T-helper 17 cell (primary cell): ENCODE measurements at regions not wholly inside any gene's neighbourhood (a gene's known extent, or its start where the extent isn't known, plus 50 kb on each side); places are given as distances from the start of the nearest gene placed in this dataset.
"Not testable (repeated sequence)": the region's sequence is repeated elsewhere in the genome, so short reads cannot be mapped to it uniquely, and the experiment has no call there.

Source experiments
- ATAC-seq: fragments of 150-1000 bp; cut with Tn5 transposase; 2 replicates; pipeline ENCODE4 v1.10.0; 2021; ENCODE audit warnings: mild to moderate bottlenecking, moderate library complexity
- DNase-seq, 3 donors: peaks; one replicate each; pipeline versions ENCODE4 v3.0.0 to v3.0.0-alpha.2; 2020 to 2021
- H3K9me3 ChIP-seq: one replicate; pipeline ENCODE4 v1.7.0; 2013; ENCODE audit warnings: low read length, mild to moderate bottlenecking; ENCODE audit not compliant: control insufficient read depth, poor library complexity, severe bottlenecking
- H3K27ac Mint-ChIP-seq: one replicate; pipeline ENCODE4 v1.8.0; 2022; ENCODE audit warnings: mild to moderate bottlenecking, moderate library complexity, mixed read lengths
- H3K27me3 Mint-ChIP-seq: one replicate; pipeline ENCODE4 v1.8.0; 2022; ENCODE audit warnings: mixed read lengths
- H3K36me3 Mint-ChIP-seq: one replicate; pipeline ENCODE4 v1.8.0; 2022; ENCODE audit warnings: low read depth, mixed read lengths
- H3K4me1 Mint-ChIP-seq: one replicate; pipeline ENCODE4 v1.8.0; 2022; ENCODE audit warnings: mild to moderate bottlenecking, mixed read lengths
- H3K4me3 Mint-ChIP-seq: one replicate; pipeline ENCODE4 v1.8.0; 2022; ENCODE audit warnings: mild to moderate bottlenecking, moderate library complexity, mixed read lengths

DNA sequence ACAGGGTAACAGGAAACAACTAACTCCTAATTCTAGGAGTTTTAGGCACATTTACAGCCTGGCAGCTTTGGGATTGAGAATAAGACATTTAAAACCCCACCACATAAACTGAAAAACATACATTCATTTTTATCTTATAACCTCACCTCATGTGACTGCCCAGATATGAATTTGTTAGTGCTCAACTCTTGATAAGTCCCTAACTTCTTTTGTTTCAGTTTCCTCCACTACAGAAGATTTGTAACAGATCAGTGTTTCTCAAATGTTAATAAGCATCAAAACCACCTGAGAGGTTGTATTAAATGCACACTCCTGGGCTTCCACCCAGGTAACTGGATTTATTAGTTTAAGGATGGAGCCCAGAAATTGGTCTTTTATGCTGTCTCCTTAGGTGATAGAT lies 190.1 kb upstream of the ARID1B start:
- no peak overlapping the region for H3K4me3 Mint-ChIP-seq
- no peaks in the 10 kb centered on the region for H3K4me1 Mint-ChIP-seq
- peaks cover 33% of the 10 kb centered on the region for H3K27me3 Mint-ChIP-seq
- no peak for DNase-seq
- H3K9me3 ChIP-seq, result no peaks in the 10 kb centered on the region
- H3K36me3 Mint-ChIP-seq, result no peaks in the 10 kb centered on the region
- H3K27ac Mint-ChIP-seq, result no peak overlapping the region
- no peak for ATAC-seq

DNA sequence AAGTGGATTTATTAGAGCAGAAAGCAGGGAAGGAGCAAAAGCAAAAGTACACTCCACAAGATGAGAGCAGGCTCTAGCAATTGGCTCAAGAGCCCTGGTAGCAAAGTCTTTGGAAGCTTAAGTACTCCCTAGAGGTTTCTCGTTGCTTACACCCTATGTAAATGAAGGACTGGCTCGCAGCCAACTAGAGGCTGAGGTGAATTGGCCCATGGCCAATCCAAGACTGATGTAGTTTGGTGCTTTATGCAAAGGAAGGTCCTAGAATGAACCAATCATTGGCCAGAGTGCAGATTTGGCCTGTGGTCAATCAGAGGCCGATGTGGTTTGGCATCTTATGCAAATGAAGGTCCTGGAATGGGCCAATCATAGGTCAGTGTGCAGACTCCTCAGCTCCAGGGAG lies 191.3 kb upstream of the ARID1B start:
- Mint-ChIP-seq H3K4me1 (no peaks in the 10 kb centered on the region), H3K4me3 (no peak overlapping the region), H3K27ac (no peak overlapping the region), H3K36me3 (no peaks in the 10 kb centered on the region), H3K27me3 (peaks cover 33% of the 10 kb centered on the region)
- ATAC-seq, result no peak
- no peaks in the 10 kb centered on the region for H3K9me3 ChIP-seq
- DNase-seq, result no peak

DNA sequence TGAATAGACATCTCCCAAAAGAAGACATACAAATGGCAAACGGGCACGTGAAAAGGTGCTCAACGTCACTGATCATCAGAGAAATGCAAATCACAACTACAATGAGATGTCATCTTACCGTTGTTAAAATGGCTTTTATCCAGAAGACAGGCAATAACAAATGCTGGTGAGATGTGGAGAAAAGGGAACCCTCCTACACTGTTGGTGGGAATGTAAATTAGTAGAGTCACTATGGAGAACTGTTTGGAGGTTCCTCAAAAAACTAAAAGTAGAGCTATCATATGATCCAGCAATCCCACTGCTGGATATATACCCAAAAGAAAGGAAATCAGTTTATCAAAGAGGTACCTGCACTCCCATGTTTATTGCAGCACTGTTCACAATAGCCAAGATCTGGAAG lies 193.1 kb upstream of the ARID1B start:
- not testable (repeated sequence) for H3K27ac Mint-ChIP-seq, H3K4me3 Mint-ChIP-seq, H3K9me3 ChIP-seq, H3K4me1 Mint-ChIP-seq, DNase-seq, ATAC-seq, H3K36me3 Mint-ChIP-seq
- peaks cover 23% of the 10 kb centered on the region for H3K27me3 Mint-ChIP-seq

DNA sequence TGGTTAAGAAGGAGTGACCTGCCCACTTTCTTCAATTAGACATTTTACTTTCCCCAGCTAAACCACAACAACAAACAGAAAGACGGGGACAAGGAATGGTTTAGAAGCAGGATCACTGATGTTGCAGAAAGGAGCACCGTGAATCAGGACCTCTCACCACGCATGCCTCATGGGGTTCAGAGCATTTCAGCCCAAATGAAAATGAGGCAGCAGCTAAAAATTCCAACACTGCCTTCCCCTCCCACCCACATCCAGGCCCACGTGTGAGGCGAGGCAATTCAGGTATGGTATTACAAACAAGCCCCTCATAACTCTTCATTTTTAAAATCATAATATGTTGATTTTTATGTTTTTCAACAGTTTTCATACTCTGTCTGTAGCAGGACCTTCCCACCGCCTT lies 194.1 kb upstream of the ARID1B start:
- ATAC-seq (no peak), DNase-seq (no peak)
- Mint-ChIP-seq H3K4me3 (no peak overlapping the region), H3K27me3 (peaks cover 18% of the 10 kb centered on the region), H3K27ac (no peak overlapping the region), H3K36me3 (no peaks in the 10 kb centered on the region), H3K4me1 (no peaks in the 10 kb centered on the region)
- peaks cover 4% of the 10 kb centered on the region for H3K9me3 ChIP-seq

DNA sequence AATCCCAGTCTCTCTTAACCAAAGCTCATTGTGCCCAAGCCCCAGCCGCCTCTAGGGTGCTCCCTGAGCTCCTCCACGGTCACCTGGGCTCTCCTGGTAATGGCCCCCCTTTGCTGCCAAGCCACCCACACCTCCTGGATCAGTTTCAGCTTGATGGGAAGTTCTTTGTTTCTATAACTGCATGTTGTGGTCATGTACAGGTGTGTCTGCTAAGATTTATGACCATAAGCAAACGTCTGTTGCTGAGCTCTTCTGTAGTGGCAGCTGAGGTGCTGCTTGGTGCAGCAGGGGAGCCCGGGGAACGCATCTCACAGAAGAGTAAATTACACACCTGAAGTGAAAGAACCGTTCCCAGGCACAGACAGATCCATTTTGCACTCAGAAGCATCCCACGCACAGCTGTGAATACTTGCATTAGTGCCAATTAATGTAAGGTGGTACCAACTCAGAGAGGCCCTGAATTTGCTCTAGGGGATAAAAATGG lies 194.6 kb upstream of the ARID1B start:
- DNase-seq (no peak), ATAC-seq (no peak)
- H3K36me3 Mint-ChIP-seq, result no peaks in the 10 kb centered on the region
- H3K4me3 Mint-ChIP-seq, result no peak overlapping the region
- peaks cover 13% of the 10 kb centered on the region for H3K27me3 Mint-ChIP-seq
- no peak overlapping the region for H3K27ac Mint-ChIP-seq
- peaks cover 4% of the 10 kb centered on the region for H3K9me3 ChIP-seq
- H3K4me1 Mint-ChIP-seq, result no peaks in the 10 kb centered on the region

DNA sequence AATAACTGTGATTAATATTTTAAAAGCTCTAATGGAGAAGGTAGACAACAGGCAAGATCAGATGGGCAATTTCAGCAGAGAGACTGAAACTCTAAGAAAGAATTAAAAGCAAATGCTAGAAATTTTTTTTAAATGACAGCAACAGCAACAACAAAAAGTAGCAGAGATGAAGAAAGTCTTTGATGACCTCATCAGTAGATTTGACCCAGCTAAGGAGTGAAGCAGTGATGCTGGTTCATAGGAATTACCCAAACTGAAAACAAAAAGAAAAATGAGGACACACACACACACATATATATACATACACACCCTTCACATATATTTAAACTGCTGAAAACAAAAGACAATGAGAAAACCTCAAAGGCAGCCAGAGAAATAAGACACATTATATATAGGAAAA lies 197.6 kb upstream of the ARID1B start:
- ATAC-seq (no peak), DNase-seq (no peak)
- Mint-ChIP-seq H3K36me3 (no peaks in the 10 kb centered on the region), H3K4me3 (no peak overlapping the region), H3K27ac (no peak overlapping the region), H3K4me1 (no peaks in the 10 kb centered on the region), H3K27me3 (peaks cover 8% of the 10 kb centered on the region)
- peaks cover 10% of the 10 kb centered on the region for H3K9me3 ChIP-seq

DNA sequence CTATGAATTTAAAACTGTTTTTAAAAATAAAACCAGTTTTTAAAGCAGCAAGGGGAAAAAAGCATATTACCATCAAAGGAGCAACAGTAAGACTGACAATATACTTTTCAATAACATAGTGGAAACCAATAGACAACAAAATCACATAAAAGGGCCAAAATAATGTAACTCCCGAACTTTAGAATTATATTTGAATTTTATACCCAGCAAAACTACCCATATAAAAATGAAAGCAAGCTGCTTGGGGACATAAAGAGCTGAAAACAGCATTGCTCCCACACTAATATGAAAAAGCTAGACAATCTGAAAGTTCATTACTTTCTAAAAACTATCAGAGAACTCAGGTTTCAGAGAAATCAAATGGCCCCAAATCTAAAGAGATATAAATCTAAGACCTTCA lies 199.4 kb upstream of the ARID1B start:
- no peak for ATAC-seq
- Mint-ChIP-seq H3K27me3 (peaks cover 7% of the 10 kb centered on the region), H3K27ac (no peak overlapping the region), H3K36me3 (no peaks in the 10 kb centered on the region), H3K4me3 (no peak overlapping the region), H3K4me1 (no peaks in the 10 kb centered on the region)
- no peak for DNase-seq
- peaks cover 10% of the 10 kb centered on the region for H3K9me3 ChIP-seq

DNA sequence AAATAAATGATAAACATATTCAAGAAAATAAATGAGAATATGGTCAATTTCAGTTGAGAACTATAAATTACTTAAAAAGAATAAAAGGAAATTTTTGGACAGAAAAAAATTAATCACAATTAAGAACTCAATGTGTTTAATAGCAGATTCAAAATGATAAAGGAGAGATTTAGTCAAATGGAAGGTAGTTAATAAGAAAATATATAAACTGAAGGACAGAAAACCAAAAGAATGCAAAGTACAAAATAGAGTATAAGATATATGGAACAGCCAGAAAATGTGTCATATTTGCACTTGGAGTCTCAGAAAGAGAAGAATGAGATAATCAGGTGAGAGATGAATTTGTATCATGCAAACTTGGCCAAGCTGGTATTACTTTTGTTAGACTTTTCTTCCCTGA lies 201.8 kb upstream of the ARID1B start:
- H3K27me3 Mint-ChIP-seq, result peaks cover 19% of the 10 kb centered on the region
- H3K27ac Mint-ChIP-seq, result no peak overlapping the region
- H3K4me3 Mint-ChIP-seq, result no peak overlapping the region
- ATAC-seq, result no peak
- H3K9me3 ChIP-seq, result peaks cover 10% of the 10 kb centered on the region
- no peaks in the 10 kb centered on the region for H3K36me3 Mint-ChIP-seq
- H3K4me1 Mint-ChIP-seq, result no peaks in the 10 kb centered on the region
- DNase-seq, result no peak

DNA sequence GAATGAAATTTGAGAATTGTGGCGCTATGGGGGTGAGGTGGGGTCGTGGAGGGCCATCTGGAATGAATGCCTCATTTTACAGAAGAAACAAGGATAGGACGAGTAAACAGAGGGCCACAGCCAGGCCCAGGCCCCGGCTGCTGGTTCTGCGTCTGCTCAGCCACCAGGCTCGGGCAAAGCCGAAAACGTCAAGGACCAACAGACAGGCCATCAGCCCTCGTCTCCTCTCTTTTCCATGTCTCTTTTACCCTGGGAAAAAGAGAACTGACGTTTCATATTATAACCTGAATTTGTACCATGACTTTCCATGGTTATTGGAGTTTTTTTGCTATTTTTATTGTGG lies 212.4 kb upstream of the ARID1B start:
- peaks cover 3% of the 10 kb centered on the region for H3K36me3 Mint-ChIP-seq
- H3K27me3 Mint-ChIP-seq, result peaks cover 30% of the 10 kb centered on the region
- no peaks in the 10 kb centered on the region for H3K9me3 ChIP-seq
- no peak overlapping the region for H3K4me3 Mint-ChIP-seq
- H3K4me1 Mint-ChIP-seq, result peaks cover 4% of the 10 kb centered on the region
- H3K27ac Mint-ChIP-seq, result peak overlapping the region; percentile 51
- ATAC-seq (no peak), DNase-seq (no peak)

DNA sequence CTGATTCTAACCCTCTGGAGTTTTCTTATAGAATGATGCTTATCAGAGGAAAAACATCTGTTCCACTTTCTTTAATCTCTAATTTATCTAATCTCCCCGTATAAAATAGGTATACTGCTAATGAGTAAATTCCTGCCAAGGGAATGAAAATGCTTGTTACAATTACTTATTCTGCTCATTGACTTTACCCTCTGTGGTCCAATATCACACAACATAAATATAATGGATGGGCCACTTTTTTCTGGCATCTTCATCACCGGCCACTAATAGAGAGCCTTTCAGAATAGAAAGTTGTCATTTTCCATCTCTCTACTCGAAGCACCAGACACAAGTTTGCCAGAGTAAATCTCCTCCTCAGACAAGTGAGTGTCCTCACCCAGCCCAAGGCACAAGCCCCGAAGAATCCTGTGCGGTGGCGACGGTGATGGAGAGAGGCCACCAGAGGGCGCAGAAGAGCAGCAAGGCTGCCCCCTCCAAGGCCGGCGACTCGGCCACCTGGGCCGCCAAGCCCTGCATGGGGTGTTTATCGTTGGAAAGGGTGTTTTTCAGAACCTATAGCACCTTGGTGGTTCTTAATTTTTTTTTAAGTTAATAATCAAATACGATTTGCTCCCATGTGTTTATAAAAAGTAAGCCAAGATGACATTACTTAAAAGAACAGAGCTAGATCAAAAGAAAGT lies 212.9 kb upstream of the ARID1B start:
- peaks cover 25% of the 10 kb centered on the region for H3K27me3 Mint-ChIP-seq
- DNase-seq (peak; percentile 54 to 66 (median 63)), ATAC-seq (peak; percentile 98)
- no peaks in the 10 kb centered on the region for H3K9me3 ChIP-seq
- H3K36me3 Mint-ChIP-seq, result peaks cover 3% of the 10 kb centered on the region
- peaks cover 4% of the 10 kb centered on the region for H3K4me1 Mint-ChIP-seq
- no peak overlapping the region for H3K4me3 Mint-ChIP-seq
- H3K27ac Mint-ChIP-seq, result peak overlapping the region; percentile 51

DNA sequence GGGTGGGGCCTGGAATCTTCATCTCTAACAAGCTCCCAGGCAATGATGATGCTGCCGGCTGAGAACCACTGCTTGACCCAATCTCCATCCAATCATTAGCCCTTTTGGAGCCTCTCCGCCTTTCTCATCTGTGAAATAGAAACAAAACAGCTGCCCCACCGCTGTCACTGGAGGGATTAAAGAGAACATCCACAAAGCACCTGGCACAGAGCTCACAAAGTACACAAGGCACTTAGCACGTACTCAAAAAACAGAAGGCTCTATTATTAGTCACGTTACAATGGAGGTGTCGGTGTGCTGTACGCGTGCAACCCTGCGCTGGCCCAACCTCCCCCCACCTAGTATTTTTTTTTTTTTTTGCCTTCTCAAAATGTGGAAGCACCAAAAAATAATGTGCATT lies 213.5 kb upstream of the ARID1B start:
- Mint-ChIP-seq H3K27me3 (peaks cover 20% of the 10 kb centered on the region), H3K36me3 (peaks cover 2% of the 10 kb centered on the region), H3K4me3 (no peak overlapping the region), H3K27ac (no peak overlapping the region), H3K4me1 (peaks cover 4% of the 10 kb centered on the region)
- DNase-seq (no peak), ATAC-seq (no peak)
- no peaks in the 10 kb centered on the region for H3K9me3 ChIP-seq

DNA sequence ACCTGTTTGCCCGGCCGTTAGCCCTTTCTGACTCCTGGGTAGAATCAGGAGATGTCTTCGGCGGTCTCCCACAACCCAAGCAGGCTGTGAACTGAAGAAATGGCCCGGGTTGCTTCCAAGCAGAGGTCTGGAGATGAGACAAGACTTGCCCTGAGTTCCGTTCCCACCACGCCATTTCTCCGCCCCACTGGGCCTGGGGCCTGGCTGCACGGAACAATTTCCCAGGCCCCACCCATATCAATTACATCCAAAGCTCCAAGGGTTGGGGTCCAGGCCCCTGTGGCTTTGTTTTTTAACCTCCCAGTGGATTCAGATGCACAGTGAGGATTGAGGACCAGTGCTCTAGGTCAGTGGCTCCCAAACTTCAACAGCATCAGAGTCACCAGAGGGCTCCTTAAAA lies 214.5 kb upstream of the ARID1B start:
- no peak for ATAC-seq
- H3K4me1 Mint-ChIP-seq, result peaks cover 4% of the 10 kb centered on the region

DNA sequence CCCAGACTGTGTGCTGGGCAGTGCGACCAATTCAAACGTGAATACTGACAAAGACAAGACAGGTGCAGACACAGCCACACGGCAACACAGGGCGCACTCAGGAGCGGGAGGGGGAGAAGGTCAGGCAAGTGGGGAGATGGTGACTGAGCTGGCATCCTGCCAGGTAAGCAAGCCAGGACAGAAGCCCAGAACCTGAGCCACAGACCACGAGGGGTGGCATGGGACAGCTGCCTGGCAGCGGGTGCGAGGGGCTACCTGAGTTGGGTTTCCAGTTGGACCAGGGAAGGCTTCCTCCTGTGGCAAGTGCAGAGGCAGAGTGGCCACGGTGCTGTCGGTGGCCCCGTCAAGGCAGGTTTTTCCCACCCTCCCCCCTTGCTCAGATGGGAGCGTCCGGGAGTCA lies 215.2 kb upstream of the ARID1B start:
- Mint-ChIP-seq H3K36me3 (peaks cover 2% of the 10 kb centered on the region), H3K27ac (no peak overlapping the region), H3K4me1 (peaks cover 4% of the 10 kb centered on the region), H3K4me3 (no peak overlapping the region), H3K27me3 (peaks cover 14% of the 10 kb centered on the region)
- DNase-seq (no peak), ATAC-seq (no peak)
- no peaks in the 10 kb centered on the region for H3K9me3 ChIP-seq

More for the DNA sequence above, 214.5 kb upstream of the ARID1B start:
- peaks cover 2% of the 10 kb centered on the region for H3K36me3 Mint-ChIP-seq
- no peak for DNase-seq
- H3K27ac Mint-ChIP-seq, result no peak overlapping the region
- no peak overlapping the region for H3K4me3 Mint-ChIP-seq
- H3K27me3 Mint-ChIP-seq, result peaks cover 16% of the 10 kb centered on the region
- no peaks in the 10 kb centered on the region for H3K9me3 ChIP-seq

DNA sequence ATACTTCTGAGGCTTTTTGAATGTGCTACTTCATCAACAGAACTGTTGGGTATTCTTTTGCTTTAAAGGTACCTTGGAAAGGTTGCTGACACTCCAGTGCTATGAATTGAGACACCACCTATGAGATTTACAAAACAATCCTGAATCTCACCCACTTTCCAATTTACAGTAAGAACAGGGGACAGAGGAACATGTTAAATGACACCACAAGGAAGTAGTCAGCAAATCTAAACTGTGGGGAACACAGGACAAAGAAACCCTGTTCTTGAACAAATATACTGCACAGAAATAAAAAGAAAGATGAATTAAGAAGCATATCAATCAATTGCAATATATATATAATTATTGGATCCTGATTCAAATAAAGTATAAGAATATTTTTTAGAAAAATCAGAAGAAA lies 216.7 kb upstream of the ARID1B start:
- no peak for ATAC-seq

More for the DNA sequence above, 216.7 kb upstream of the ARID1B start:
- Mint-ChIP-seq H3K36me3 (peaks cover 2% of the 10 kb centered on the region), H3K4me1 (peaks cover 5% of the 10 kb centered on the region), H3K4me3 (no peak overlapping the region), H3K27me3 (peaks cover 3% of the 10 kb centered on the region), H3K27ac (no peak overlapping the region)
- DNase-seq, result no peak
- H3K9me3 ChIP-seq, result no peaks in the 10 kb centered on the region
